NCI-H774 (cell line): ENCODE measurements at regions not wholly inside any gene's neighbourhood (a gene's known extent, or its start where the extent isn't known, plus 50 kb on each side); places are given as distances from the start of the nearest gene placed in this dataset.

Experiments
- DNase-seq: peaks from one replicate; lab custom pipeline; 2025; lab: John Stamatoyannopoulos, UW

DNA sequence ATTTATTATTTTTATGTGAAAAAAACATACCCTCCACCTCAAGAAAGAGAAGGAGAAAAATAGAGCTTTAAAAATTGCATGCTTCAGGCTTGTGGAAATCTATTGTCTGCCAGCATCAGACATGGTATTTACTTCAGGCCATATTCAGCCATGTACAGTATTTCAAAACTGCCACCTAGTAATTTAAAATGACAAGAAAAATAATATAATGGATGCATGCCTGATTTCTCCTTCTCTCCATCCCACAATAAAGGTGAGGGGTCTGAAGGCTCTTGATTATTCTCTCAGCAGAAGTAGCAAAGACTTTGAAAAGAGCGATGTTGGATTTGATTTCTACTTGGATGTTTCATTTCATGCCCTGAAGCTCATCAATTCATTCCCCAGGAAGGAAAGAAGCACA is 250.7 kb downstream of the TBC1D4 start:
- DNase-seq: no peak

DNA sequence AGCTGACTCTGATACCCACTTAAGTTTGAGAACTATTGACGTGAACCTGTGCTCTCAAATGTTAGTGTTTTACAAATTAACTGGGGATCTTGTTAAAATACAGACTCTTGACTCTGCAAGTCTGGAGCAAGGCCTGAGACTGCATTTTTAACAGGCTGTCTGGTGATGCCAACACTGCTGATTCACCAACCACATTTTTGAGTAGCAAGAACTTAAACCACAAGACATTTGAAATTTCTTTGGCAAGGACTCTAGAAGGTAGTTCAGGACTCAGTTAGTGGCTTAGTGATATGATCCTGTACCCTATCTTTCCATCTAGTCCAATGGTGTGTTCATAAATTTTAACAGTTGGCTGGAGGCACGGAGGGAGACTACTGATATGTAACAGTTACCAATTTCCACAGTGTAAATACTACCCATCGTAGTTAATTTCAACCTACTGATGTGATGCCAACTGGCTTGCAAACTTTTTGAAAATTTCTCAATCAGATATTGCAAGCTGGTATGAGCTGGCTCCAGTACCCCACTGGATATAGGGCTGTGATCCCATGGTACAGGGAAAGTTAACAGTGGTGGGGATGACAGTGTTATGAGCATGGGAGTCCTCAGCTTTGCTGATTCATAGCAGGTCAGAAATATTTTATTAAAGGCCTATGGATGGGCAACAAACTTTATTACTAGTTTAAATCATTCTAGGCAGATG is 255.1 kb downstream of the TBC1D4 start:
- no peak for DNase-seq

DNA sequence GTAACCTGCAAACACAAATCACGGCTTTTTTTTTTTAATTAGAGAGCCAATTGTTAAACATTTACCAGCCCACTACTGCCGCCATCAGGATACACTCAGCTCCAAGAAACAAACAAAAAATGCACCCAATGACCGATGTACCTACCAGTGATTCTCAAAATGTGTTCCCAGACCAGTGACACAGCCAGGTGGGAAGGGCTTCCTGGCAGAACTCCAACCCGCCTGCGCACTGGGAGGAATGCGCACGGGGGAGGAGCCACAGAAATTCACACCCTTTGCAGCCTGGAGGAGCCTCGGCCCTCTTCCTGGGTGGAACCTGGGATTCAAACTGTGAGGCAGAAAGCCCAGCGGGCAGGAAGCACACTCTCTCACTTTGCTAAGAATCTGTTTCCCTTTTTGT is 255.9 kb downstream of the TBC1D4 start:
- DNase-seq: no peak

DNA sequence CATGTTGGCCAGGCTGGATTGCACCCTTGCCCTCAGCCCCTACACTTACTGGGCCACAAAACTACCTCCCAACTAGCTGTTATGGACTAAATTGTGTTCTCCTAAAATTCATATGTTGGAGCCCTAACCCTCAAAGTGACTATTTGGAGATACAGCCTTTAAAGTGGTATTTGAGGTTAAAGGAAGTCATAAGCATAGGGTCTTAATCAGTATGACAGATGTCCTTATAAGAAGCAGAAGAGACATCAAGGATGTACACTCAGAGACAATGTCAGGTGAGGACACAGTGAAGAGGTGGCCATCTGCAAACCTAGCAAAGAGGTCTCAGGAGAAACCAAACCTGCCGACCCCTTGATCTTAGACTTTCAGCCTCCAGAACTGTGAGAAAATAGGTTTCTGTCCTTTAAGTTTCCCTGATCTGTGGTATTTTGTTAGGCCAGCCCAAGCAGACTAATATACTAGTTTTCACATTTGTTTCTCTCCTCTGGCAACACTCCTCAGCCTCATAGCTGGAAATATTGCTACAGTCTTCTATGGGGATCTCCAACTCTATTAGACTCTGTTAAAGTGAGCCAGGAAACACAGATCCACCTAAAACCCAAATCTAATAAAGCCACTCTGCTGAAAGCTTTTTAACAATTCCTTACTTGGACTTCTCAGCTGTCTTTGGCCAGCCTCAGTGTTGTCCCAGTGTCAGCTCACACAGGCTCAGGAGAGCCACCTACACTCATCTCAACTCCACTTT is 256.5 kb downstream of the TBC1D4 start:
- DNase-seq: no peak

DNA sequence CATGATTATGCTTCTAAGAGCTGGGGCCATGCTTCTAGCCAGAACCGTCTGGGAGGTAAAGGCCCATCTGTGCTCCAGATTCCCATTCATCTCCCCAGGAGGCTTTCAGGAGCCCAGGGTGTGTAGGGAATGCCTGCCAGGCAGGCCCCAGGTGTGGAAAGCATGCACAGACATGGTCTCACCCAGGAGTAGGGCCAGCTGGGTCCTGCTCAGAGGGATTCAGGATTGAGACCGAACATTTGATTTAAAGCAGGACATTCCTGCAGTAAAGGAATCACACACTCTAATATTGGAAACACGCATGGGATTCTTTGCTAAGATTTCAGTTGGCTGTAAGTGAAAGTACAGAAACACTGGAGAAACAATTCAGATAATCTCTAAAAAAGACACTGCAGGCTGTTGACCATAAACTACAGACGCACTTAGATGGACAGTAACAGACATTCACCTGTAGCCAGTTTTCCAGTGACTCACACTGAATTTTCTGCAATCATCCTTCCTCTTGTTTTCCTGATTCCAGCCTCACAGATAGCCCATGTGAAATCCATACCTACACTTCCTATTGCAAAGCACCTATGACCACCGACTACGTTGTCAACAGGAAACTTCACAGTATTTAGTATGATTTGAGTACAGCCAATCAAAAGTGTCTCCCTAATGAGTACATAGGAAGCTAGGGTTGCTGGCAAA is 257.8 kb downstream of the TBC1D4 start:
- no peak for DNase-seq

DNA sequence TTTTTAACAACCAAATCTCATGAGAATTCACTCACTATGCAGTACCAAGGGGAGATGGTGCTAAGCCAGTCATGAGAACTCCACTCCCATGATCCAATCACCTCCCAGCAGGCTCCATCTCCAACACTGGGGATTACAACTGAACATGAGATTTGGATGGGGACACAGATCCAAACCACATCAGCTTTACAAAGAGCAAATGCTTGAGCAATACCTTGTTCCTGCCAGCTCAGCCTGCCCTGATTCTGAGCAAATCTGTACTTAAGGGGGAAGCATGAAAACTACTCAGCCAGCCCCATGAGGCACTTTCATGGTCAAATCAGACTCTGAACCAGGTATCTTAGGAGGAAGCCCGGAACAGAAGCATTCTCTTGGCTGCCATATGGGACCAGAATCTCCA is 259.9 kb downstream of the TBC1D4 start:
- no peak for DNase-seq

DNA sequence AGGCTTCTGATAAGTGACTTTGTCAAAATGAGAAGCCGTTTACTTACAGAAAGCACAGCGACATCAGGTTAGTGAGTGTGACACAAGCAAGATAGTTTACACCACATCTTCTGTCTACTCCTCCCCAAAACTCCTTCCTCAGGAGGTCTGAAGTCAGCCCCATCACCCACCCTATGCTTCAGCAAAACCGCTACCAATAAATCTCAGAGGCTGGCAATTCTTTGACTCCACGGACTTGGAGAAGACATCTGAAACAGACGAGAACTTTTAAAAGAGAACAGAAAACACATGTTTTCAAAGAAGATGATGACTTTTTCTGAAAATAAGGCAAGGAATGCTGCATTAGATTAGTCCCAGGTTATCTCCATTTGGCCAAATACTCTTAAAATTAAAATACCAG is 261.1 kb downstream of the TBC1D4 start:
- no peak for DNase-seq

DNA sequence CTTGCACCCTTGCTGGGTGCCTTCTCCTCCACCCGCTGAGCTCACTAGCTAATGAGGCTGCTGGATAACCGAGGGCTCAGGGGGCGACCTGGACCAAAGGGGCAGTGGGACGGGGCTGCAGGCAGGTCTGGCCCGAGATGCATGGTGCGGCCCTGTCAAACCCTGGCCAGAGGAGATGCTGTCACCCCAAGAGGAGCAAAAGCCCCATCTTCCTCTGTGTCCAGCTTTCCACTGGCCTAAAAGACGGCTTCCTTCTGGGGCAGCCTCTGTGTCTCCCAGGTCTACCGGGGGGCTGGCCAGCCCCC is 261.8 kb downstream of the TBC1D4 start:
- DNase-seq: no peak

DNA sequence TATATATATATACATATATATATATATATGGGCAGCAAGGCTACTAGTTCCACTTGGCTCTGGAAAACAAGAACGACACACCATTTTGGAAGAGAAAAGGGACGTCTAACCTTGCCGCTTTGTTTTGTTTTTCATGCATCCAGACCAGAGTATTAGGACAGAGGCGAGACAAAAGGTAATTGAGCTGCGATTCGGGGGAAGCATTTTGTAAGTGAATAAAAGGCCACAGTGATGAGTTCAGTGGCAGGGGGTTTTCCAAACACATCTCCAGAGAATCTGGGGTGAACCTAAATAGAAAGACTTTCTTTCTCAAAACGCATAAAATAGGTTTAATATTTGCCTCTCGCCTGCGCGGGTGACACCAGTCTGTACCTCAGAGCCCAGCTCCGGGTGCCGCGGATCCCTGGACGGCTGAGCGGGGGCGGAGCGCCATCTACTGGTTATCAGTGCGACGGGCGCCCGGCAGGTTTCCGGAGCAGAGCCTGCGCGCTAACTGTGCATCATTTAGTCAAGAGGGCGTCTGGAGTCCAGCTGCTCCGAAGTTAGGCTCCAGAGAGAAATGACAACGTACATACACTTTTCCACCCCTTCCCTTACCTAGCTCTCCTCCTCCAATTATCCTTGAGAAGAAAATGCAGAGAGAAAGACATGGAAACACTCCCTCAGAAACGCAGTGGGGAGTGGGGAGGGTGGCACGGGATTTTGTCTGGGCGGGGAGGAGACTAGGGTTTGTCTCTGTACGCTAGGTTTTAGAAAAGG is 262.3 kb downstream of the TBC1D4 start:
- DNase-seq: peak; percentile 37

DNA sequence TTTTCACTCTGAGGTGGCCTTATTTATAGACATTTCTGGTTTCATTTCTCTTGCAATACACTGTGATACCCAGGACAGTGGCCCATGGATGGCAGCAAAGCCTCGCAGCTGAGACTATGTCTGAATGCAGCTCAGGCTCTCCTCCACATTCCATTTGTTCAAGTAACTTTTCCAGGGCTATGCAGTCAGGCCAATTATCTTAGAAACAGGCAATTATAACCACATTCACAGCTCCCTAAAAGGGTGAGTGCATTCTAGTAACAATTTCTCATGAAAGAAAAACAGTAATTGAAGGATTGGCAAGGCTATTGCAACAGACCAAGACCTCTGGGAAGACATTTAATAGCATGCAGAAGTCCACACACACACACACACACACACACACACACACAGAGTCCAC is 264.0 kb downstream of the TBC1D4 start:
- DNase-seq: no peak

DNA sequence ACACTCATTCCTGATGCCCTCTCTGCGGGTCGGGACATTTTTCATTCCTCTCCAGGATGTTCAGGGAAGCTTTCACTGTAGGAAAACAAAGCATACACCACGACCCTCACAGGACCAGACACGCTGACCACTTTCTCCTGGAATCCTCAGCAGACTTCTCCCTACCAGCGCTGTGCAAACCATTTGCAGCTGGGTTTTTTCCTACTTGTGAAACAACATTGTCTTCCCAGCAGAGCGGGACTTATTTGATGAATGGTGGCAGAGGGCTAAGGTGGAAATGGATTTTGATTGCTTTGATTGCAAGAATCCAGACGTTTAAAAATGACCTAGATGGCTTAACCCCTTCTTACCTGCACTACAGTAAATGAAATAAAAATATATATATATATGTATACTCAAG is 265.9 kb downstream of the TBC1D4 start:
- DNase-seq: no peak

DNA sequence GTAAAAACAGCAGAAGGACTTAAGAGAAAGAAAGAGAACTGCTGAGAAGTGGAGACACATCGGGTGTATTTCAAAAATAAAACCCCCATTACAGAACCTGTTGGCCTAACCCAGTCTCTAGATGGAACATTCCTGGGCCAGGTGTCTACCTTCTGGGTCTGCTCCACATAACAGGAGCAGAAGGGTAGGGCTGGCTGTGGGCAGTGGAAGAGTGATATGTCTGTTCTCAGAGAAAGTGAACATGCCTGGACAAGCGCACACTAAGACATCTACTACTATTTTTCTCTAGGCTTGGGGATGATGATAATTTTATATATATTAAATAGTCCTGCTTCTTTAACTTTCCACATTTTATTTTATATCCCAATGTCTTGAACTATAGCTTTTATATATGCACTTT is 267.1 kb downstream of the TBC1D4 start:
- DNase-seq: no peak

DNA sequence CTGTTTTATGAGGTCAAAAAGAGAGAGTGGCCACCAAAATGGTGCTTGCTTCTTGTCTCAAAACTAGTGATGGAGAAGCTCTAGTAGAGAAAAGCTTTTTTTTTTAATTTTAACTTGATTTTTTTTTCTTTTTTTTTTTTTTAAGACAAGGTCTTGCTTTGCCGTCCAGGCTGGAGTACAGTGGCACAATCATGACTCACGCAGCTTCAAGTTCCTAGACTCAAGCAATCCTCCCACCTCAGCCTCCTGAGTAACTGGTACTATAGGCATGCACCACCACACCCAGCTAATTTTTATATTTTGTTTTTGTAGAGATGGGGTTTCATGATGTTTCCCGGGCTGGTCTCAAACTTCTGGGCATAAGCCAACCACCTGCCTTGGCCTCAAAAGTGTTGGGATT is 279.0 kb downstream of the TBC1D4 start:
- no peak for DNase-seq

DNA sequence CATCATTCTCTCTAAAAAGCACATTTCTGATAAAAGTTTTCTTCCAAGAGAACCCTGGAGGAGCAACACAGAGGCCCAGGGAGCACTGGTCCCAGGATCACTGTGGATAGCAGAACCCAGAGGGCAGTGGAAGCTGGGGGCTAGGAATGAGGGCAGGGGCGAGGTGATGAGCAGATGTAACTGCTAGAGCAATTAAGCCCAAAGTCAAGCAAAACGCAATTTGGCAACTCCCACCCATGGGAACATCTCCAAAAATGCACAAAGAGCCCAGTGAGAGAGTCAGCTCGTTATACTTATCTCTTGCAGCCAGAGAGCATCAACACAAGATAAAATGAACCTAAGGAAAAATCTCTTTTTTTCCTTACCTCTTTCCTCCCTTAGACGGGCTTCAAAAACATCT is 284.2 kb downstream of the TBC1D4 start:
- no peak for DNase-seq

DNA sequence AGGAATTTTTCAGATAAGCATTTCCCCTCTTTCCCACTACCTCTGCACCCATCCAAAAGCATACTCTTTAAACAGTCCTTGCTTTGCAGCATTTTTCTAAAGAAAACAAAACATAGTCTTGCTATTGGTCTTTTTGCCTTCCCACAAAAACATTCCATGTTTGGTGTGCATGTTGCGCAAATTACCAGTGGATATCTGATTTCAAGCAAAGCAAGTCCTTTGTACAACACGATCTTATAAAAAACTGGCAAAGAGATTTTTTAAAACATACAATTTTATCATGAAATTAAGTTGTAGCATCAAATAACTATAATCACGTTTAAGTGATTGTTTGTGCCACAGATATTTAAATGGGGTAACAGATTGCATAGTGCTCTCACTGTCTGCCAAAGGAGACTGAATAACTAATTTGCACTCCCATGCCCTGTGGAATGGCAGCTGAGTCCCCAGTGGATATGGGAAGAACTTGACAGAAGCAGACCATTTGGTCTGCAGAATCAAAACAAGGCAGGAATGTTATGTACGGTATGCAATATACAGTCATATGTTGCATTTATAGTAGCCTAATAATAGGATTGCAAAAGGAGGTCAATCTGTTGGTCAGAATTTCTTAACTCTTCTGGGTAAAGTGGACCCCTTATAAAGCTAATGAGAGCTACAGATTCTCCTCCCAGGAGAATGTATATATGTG is 285.7 kb downstream of the TBC1D4 start:
- no peak for DNase-seq

DNA sequence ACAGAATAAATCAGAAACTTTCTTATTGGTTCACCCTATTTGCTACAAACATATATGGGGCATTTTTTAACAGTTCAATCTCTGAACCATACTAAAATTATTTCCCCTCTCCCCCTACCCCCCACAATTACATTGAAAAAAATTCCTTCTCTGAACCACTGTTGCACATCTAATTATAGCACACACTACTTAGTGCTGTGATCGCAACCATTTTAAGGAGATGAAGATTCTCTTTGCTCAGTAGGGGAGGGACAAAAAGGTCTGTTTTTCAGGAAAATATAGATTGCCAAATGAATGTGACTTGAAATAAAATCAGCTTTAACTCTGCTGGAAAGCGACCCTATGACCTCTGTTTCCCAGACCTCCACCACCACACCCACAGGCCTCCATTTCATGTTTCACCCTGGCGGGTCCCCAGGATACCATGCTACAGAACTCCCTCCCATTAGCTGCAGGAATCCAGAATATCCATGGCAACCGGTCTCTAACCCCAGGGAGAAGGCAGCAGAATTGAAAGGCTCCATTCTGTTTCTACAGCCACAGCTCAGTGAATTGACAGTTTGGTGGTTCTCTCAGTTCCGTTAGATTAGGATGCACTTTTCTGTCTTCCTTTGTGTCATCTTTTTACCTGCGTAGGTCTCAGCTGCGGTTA is 286.3 kb downstream of the TBC1D4 start:
- no peak for DNase-seq

DNA sequence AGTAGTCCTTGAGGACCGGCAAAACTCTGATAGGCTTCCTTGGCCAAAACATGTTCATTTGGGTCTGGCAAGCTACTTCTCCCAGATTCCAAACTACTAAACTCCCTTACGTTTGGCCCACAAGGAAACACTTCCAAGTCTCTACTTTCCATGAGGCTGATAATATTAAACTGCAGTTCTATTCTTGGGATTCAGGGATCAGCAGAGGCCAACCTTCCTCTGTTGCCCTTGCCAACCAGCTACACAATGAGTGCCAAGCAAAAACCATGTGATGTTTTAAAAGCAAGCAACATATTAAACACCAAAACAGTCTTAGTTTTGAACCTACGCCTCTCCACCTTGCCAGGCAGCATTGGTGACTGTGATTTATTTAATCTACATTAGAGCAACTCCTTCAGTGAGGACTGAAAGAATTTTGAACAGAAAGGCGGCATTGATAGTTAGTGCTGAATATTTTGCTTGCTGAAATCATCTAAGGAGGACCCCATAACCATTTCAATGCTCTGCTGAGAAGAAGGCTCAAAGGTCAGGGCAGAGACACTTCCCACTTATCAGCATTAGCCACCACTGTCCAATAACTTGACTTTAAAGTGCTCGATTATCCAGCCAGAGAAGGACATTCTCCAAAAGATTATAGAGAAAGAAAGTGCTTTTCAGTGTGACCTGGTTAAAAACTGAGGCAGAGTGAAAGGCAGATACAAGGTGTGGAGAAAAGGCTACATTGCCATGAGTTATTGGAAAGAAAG is 287.1 kb downstream of the TBC1D4 start:
- no peak for DNase-seq

DNA sequence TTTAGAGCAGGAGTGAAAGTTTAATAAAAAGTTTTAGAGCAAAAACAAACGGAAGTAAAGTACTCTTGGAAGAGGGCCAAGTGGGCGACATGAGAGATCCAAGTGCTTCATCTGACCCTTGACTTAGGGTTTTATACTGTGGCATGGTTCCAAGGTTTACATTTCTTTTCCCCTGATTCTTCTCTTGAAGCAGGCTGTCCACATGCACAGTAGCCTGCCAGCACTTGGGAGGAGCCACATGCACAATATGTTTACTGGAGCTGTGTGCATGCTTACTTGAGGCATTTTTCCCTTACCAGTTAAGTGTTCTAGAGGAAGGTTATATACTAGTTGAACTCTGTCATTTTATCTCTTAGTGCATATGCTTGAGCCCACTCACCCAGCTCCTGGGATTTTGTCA is 295.6 kb downstream of the TBC1D4 start:
- DNase-seq: no peak

DNA sequence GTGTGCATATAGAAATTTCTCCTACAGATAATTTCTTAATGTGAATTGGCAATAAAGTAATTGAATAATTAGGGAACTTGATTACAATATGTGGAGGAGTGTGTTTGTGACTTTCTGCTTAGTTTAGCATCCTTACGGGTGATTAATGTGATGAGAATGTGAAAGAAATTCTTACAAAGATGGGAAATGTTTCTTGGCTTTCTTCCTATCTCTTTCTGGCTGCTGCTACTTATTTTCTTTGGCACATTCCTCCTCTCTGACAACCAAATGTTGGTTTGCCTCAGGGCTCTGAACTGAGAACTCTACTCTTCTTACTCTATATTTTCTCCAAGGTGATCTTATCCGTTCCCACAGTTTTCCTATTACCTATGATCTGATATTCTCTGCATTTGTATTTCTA is 300.1 kb downstream of the TBC1D4 start:
- DNase-seq: no peak

DNA sequence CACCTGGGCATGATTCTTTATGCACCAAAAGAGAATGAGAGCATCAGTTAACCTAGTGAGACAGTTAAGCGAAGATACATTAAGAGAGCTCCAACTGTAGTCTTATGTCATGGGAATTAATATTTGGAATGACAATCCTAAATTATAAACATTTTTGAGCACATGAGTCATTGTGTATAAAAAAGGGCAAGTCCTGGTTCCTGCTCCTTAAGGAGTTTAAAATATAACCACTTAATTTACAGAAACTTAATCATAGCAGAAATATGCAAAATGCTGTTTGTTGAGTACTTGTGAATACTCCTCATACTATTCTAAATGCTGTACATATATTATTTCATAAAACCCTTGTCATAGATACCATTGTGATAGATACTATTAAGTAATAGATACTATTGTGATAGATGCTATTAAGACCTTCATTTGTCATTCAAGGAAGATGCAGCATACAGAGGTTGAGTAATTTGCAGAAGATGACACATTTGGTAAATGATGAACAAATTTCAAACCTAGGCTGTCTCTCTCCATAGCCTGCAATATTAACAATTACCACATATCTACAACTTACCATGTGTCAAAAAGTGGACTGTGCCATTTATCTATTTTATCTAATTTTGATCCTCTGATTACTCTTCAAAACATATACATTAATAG is 301.0 kb downstream of the TBC1D4 start:
- no peak for DNase-seq
